ENCODE measurements at regions not wholly inside any gene's neighbourhood (a gene's known extent, or its start where the extent isn't known, plus 50 kb on each side); places are given as distances from the start of the nearest gene placed in this dataset.

DNA sequence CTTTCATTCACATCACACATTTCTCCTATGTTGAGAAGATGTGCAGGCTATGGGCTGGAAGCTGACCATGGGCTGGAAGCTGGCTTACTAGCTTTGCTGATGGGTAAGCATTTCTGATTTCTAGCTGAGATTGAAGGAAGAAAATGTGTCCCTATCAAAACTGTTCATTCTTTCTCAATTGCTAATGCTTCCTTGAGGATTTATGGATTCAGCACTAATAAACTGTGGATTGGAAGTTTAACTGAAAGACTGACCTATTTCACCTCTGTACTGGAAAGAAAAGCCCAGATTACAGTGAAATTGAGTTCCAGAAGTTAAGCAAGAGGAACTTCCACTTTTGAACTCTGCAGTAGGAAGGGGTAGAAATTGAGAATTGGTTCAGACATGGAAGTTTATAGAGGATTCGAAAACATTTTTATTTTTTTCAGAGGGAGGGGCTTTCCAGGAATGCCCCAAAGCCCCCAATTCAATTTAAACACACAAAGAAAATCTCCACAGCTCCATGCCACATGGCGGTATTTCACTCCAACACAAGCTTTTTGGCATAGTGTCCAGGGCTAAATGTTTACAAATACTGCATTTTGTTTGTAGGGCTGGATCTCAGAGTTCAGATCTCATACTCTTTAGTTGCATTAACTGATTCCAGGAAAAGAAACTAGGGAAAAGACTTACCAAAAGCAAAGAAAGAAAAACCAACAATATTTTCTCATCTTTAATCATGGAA lies 61.2 kb upstream of the ARGLU1 start:
- Histone ChIP-seq H4K20me1 (ENCODE audit: insufficient read depth) (no peaks in the 10 kb centered on the region), H3K27me3 (ENCODE audit: insufficient read depth, low read length) (peaks cover 48% of the 10 kb centered on the region), H3K4me1 (ENCODE audit: control insufficient read depth in 1 of 2, insufficient read depth in 2 of 2, low read length in 2 of 2) (no peaks in the 10 kb centered on the region), H3K36me3 (ENCODE audit: control insufficient read depth in 1 of 2, insufficient read depth in 2 of 2, low read length in 2 of 2) (no peaks in the 10 kb centered on the region), H3K4me2 (ENCODE audit: low read length) (no peak overlapping the region), H3K27ac (ENCODE audit: low read depth, low read length) (no peak overlapping the region), H3K4me3 (replicated peaks in 1 of 2; ENCODE audit: low read depth in 1 of 2, low read length in 2 of 2) (no peak overlapping the region), H3K9ac (ENCODE audit: low read length) (no peak overlapping the region), H3K9me2 (ENCODE audit: insufficient read depth) (no peaks in the 10 kb centered on the region), H2AFZ (ENCODE audit: low read depth, low read length, poor library complexity, severe bottlenecking) (no peak overlapping the region), H3K9me3 (ENCODE audit: control insufficient read depth in 1 of 2, insufficient read depth in 1 of 2, low read depth in 1 of 2, low read length in 2 of 2) (no peaks in the 10 kb centered on the region), H3K79me2 (ENCODE audit: insufficient read depth, low read length) (no peaks in the 10 kb centered on the region)
- RAD21 ChIA-PET (ENCODE audit: low non-redundant PET in 1 of 2, low total read pairs in 2 of 2, uncharacterized antibody in 2 of 2, unreplicated experiment in 2 of 2): no interaction called here
- DNase-seq (ENCODE audit: low read depth, low spot score) (no peak), ATAC-seq (no peak)
- intact Hi-C loops (cut with micrococcal nuclease): no loop called here
- TF ChIP-seq SIN3A (IDR thresholded peaks at IDR 0.05; ENCODE audit: low read depth) (no peak), SP1 (IDR thresholded peaks at IDR 0.05; ENCODE audit: low read depth) (no peak), CBX3 (IDR thresholded peaks at IDR 0.05; ENCODE audit: low read depth) (no peak), EZH2phosphoT487 (IDR thresholded peaks at IDR 0.05; ENCODE audit: borderline replicate concordance) (no peak), SRF (IDR thresholded peaks at IDR 0.05; ENCODE audit: low read depth) (no peak), CTCF (IDR thresholded peaks at IDR 0.05 in 2 of 3, conservative IDR thresholded peaks at IDR 0.05 in 1 of 3; ENCODE audit: borderline replicate concordance in 1 of 3, insufficient read depth in 1 of 3, low read depth in 2 of 3, low read length in 2 of 3) (no peak)
- POLR2A ChIA-PET: no interaction called here
- CTCF ChIA-PET: interaction anchor here (2.1 kb wide), 1 partner anchor 9 kb away, joined by 8 read pairs; no protein-coding TSS in a partner anchor
- no TSS peak for BruUV-seq (replicated peaks)

DNA sequence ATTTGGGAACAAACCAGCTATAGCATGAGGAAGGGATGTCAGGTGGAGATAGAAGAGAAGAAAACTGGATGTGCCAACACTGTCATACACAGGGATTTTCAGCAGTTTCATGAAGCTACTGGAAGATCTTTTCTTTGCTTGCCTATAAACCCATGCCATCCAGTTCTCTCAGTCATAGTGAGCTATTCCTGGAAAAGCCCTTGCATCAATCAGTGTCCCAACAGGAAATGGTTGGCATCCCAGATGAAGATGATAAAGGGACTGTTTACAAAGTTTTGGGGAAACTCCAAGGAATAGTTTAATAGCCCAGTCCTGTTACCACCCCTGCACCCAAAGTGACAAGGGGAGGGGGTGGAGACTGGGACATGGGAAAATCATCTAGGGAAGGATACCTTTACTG lies 58.5 kb upstream of the ARGLU1 start:
- no peak overlapping the region for H3K4me3 ChIP-seq (replicated peaks in 1 of 2; ENCODE audit: low read depth in 1 of 2, low read length in 2 of 2)
- DNase-seq (ENCODE audit: low read depth, low spot score) (no peak), ATAC-seq (no peak)
- no peak overlapping the region for H2AFZ ChIP-seq (ENCODE audit: low read depth, low read length, poor library complexity, severe bottlenecking)
- no peaks in the 10 kb centered on the region for H3K79me2 ChIP-seq (ENCODE audit: insufficient read depth, low read length)
- H3K27me3 ChIP-seq (ENCODE audit: insufficient read depth, low read length): peaks cover 74% of the 10 kb centered on the region
- H3K27ac ChIP-seq (ENCODE audit: low read depth, low read length): no peak overlapping the region
- RAD21 ChIA-PET (ENCODE audit: low non-redundant PET in 1 of 2, low total read pairs in 2 of 2, uncharacterized antibody in 2 of 2, unreplicated experiment in 2 of 2): no interaction called here
- no peak overlapping the region for H3K4me2 ChIP-seq (ENCODE audit: low read length)
- H3K36me3 ChIP-seq (ENCODE audit: control insufficient read depth in 1 of 2, insufficient read depth in 2 of 2, low read length in 2 of 2): no peaks in the 10 kb centered on the region
- H4K20me1 ChIP-seq (ENCODE audit: insufficient read depth): no peaks in the 10 kb centered on the region
- BruUV-seq (replicated peaks): no TSS peak
- intact Hi-C loops (cut with micrococcal nuclease): no loop called here
- no peaks in the 10 kb centered on the region for H3K4me1 ChIP-seq (ENCODE audit: control insufficient read depth in 1 of 2, insufficient read depth in 2 of 2, low read length in 2 of 2)
- POLR2A ChIA-PET: no interaction called here
- no peaks in the 10 kb centered on the region for H3K9me3 ChIP-seq (ENCODE audit: control insufficient read depth in 1 of 2, insufficient read depth in 1 of 2, low read depth in 1 of 2, low read length in 2 of 2)
- no peaks in the 10 kb centered on the region for H3K9me2 ChIP-seq (ENCODE audit: insufficient read depth)
- no peak for TF ChIP-seq MAX (IDR thresholded peaks at IDR 0.05)
- no peak for TF ChIP-seq TCF7L2 (IDR thresholded peaks at IDR 0.05; ENCODE audit: borderline replicate concordance, extremely low read depth, insufficient read depth, insufficient read length)
- TF ChIP-seq YY1 (IDR thresholded peaks at IDR 0.05; ENCODE audit: extremely low read depth, insufficient replicate concordance, low read depth, low read length): no peak
- no peak for TF ChIP-seq EZH2 (IDR thresholded peaks at IDR 0.05)
- no peak for TF ChIP-seq JUND (IDR thresholded peaks at IDR 0.05)
- TF ChIP-seq RAD21 (IDR thresholded peaks at IDR 0.05; ENCODE audit: low read depth): no peak
- no peak for TF ChIP-seq POLR2A (IDR thresholded peaks at IDR 0.05; ENCODE audit: borderline replicate concordance, extremely low read depth, insufficient read depth, insufficient read length)
- TF ChIP-seq FOSL1 (IDR thresholded peaks at IDR 0.05; ENCODE audit: low read depth): no peak
- TF ChIP-seq CEBPB (IDR thresholded peaks at IDR 0.05; ENCODE audit: low read depth): no peak
- TF ChIP-seq POLR2AphosphoS5 (IDR thresholded peaks at IDR 0.05; ENCODE audit: low read depth, low read length): no peak
- H3K9ac ChIP-seq (ENCODE audit: low read length): no peak overlapping the region
- CTCF ChIA-PET: no interaction called here
